Neural progenitor cell (in vitro differentiated cells): ENCODE measurements at regions not wholly inside any gene's neighbourhood (a gene's known extent, or its start where the extent isn't known, plus 50 kb on each side); places are given as distances from the start of the nearest gene placed in this dataset.

Source experiments
- CTCF ChIP-seq: fragments of 200-600 bp; sonication (generic); IDR thresholded peaks from 2 replicates; pipeline ENCODE4 v1.5.1; 2017; ENCODE audit warnings: antibody characterized with exemption, mild to moderate bottlenecking
- EZH2phosphoT487 ChIP-seq: fragments of 200-600 bp; sonication (generic); IDR thresholded peaks from 2 replicates; pipeline ENCODE4 v1.6.1; 2017; ENCODE audit warnings: antibody characterized with exemption

- TF ChIP-seq CTCF (no peak), EZH2phosphoT487 (no peak)
Observed at GRCh38 chr10:117699436-117700075, 157.0 kb downstream of the EMX2 start.
